ENCODE measurements at regions not wholly inside any gene's neighbourhood (a gene's known extent, or its start where the extent isn't known, plus 50 kb on each side); places are given as distances from the start of the nearest gene placed in this dataset.

DNA sequence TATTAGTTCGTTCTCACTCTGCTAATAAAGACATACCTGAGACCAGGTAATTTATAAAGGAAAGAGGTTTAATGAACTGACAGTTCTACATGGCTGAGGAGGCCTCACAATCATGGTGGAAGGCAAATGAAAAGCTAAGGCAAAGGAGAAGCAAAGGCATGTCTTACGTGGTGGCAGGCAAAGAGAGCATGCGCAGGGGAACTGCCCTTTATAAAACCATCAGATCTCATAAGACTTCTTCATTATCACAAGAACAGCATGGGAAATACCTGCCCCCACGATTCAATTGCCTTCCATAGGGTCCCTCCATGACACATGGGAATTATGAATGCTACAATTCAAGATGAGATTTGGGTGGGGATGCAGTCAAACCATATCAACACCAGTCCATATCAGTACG lies 133.5 kb downstream of the ZNF621 start:
- WGBS (ENCODE audit: extremely low coverage, insufficient read length, low lambda C conversion rate) = no CpG with 5 or more reads among the region's 5 CpGs
- H2AFZ ChIP-seq (ENCODE audit: low read length) = no peak overlapping the region
- Mint-ChIP-seq H3K36me3 (ENCODE audit: insufficient read depth in 1 of 3, low read depth in 3 of 3) (no peaks in the 10 kb centered on the region), H3K27me3 (ENCODE audit: low read depth) (no peaks in the 10 kb centered on the region), H3K4me1 (no peaks in the 10 kb centered on the region), H3K9me3 (no peaks in the 10 kb centered on the region; a peak in 1 of 5 replicates), H3K27ac (no peak overlapping the region), H3K4me3 (no peak overlapping the region)
- H3K27me3 ChIP-seq (ENCODE audit: insufficient read depth, low read length) = no peaks in the 10 kb centered on the region
- no peak for DNase-seq
- H3K4ac ChIP-seq (ENCODE audit: low read depth, low read length) = no peak overlapping the region
- H3K9me3 ChIP-seq (ENCODE audit: control insufficient read depth, low read depth, low read length) = no peaks in the 10 kb centered on the region
- H3T11ph ChIP-seq (ENCODE audit: low read length) = no peak overlapping the region
- H3K4me1 ChIP-seq (ENCODE audit: insufficient read depth, low read length) = no peaks in the 10 kb centered on the region
- H3K23me2 ChIP-seq (ENCODE audit: insufficient read length, low read depth, low read length, poor library complexity, severe bottlenecking) = no peaks in the 10 kb centered on the region
- no peak overlapping the region for H4K5ac ChIP-seq (ENCODE audit: insufficient read length, low read depth, low read length)
- H2BK12ac ChIP-seq (ENCODE audit: insufficient read length, low read depth, low read length) = no peak overlapping the region
- H3K18ac ChIP-seq (ENCODE audit: insufficient read length, low read depth, low read length) = no peak overlapping the region
- no peak overlapping the region for H2AK5ac ChIP-seq (ENCODE audit: insufficient read length, low read length)
- no peak overlapping the region for H3K27ac ChIP-seq (ENCODE audit: insufficient read length, low read depth, low read length)
- TF ChIP-seq CTCF (conservative IDR thresholded peaks at IDR 0.05) = no peak
- no peaks in the 10 kb centered on the region for H3K79me1 ChIP-seq (ENCODE audit: insufficient read depth, low read depth, low read length, poor library complexity, severe bottlenecking)
- no peak overlapping the region for H2BK120ac ChIP-seq (ENCODE audit: low read depth, low read length, poor library complexity, severe bottlenecking)
- no peak overlapping the region for H3K23ac ChIP-seq (ENCODE audit: insufficient read length, low read depth, low read length)
- H4K91ac ChIP-seq (ENCODE audit: insufficient read length, low read depth, low read length) = no peak overlapping the region
- no peaks in the 10 kb centered on the region for H4K20me1 ChIP-seq (ENCODE audit: control insufficient read depth, insufficient read depth, insufficient read length)
- H3K79me2 ChIP-seq (ENCODE audit: insufficient read depth, low read length) = no peaks in the 10 kb centered on the region
- H2BK20ac ChIP-seq (ENCODE audit: low read depth, low read length, poor library complexity, severe bottlenecking) = no peak overlapping the region
- H2BK5ac ChIP-seq (ENCODE audit: insufficient read length, low read length) = no peak overlapping the region
- H2BK15ac ChIP-seq (ENCODE audit: low read depth, low read length) = no peak overlapping the region
- no peak overlapping the region for H3K14ac ChIP-seq (ENCODE audit: insufficient read depth, low read length)
- H4K8ac ChIP-seq (replicated peaks; ENCODE audit: insufficient read length, low read depth, low read length) = no peak overlapping the region
- H3K56ac ChIP-seq (ENCODE audit: insufficient read length, low read depth, low read length) = no peak overlapping the region
- H3K4me2 ChIP-seq (ENCODE audit: insufficient read depth, insufficient read length, low read length) = no peak overlapping the region
- no peak overlapping the region for H3K9ac ChIP-seq (ENCODE audit: extremely low read depth, insufficient read length, low read length)

Data from H9 (cell line).